HG03060 (cell line): ENCODE measurements at regions not wholly inside any gene's neighbourhood (a gene's known extent, or its start where the extent isn't known, plus 50 kb on each side); places are given as distances from the start of the nearest gene placed in this dataset.
"Not testable (repeated sequence)": the region's sequence is repeated elsewhere in the genome, so short reads cannot be mapped to it uniquely, and the experiment has no call there.

Source experiments
- ATAC-seq: cut with Tn5 transposase; IDR thresholded peaks from one replicate; pipeline ENCODE4 v1.9.1; 2021; ENCODE audit warnings: low read depth, moderate number of reproducible peaks; ENCODE audit not compliant: unreplicated experiment

DNA sequence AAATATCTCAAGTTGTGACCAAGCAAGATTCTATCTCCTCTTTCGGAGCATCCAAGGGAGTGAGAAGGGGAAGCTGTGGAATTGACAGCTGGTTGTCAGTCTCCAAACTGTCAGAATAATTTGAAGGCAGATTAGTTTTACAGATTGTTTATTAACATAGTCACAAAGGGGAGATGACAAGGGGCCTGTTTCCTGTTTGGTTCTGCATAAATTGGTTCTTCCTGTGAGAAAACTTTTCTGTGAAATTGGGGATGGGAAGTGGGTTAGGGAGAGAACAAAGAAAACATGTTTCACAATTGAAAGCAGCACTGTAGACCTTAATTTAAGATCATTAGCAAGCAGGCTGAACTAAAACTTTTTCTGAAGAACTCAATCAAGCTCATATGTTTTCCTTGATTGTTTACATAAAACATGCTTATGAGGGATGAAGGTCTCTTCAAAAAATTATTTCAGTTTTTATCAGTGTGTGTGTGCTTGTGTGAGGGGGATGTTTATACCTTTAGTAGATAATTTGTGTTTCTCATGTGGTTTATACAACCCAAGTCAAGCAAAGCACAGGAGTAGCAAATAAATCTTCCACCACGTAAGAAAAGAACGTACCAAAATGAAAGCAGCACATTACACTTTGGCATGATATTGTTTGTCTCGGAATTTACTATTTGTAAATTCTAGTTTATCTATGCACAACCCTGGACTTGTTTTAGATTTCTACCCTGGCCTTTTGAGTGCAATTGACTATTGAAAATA, 604.9 kb upstream of the CDH2 start:
- ATAC-seq = no peak

DNA sequence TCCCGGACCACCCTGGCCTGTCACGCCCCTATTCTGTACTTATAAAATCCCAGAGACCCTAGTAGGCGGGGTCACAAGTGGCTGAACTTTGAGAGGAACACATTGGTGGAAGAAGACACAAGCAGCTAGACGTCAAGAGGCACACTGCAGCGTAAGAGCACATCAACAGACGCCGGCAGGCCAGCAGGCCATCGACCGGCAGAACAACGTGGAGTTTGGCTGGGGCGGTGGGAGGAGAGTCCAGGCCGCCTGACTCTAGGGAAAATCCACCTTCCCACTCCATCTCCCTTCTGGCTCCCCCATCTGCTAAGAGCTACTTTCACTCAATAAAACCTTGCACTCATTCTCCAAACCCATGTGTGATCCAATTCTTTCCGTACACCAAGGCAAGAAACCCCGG, 601.8 kb upstream of the CDH2 start:
- no peak for ATAC-seq

DNA sequence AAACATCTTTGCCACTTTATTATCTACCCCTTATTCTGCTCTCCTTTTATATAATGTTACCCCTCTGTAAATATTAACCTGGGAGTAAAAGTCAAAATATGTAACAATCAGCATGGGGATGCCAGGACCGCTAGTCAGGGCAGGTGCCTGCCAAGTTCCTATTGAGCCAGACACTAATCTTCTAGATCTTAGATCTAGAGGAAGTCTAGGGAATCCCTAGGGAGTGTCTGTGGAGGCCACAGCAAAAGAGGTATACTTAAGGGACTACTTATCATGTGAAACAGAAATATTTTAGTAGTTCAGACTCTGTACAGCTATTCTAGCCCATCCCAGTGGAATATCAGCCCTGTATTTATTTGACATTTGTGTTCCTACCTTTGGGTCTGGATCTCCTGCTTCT, 600.8 kb upstream of the CDH2 start:
- no peak for ATAC-seq

DNA sequence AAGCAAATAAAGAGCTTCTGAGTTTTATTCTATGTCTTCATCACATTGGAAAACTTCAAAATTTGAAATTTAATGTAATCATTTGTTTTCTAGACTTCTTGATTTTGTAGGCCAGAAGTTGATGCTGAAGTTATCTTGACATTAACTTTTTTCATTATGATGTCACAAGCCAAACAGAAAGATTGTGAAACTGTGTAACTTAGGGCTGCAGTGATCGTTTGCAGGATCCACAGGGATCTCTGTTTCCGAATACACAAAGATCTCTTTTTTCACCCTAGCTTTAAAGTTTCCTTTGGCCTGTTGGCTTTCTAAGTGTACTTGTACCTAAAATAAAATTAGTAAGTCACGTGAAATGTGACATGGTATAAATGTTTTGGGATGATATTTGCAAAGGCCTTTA, 594.9 kb upstream of the CDH2 start:
- no peak for ATAC-seq

DNA sequence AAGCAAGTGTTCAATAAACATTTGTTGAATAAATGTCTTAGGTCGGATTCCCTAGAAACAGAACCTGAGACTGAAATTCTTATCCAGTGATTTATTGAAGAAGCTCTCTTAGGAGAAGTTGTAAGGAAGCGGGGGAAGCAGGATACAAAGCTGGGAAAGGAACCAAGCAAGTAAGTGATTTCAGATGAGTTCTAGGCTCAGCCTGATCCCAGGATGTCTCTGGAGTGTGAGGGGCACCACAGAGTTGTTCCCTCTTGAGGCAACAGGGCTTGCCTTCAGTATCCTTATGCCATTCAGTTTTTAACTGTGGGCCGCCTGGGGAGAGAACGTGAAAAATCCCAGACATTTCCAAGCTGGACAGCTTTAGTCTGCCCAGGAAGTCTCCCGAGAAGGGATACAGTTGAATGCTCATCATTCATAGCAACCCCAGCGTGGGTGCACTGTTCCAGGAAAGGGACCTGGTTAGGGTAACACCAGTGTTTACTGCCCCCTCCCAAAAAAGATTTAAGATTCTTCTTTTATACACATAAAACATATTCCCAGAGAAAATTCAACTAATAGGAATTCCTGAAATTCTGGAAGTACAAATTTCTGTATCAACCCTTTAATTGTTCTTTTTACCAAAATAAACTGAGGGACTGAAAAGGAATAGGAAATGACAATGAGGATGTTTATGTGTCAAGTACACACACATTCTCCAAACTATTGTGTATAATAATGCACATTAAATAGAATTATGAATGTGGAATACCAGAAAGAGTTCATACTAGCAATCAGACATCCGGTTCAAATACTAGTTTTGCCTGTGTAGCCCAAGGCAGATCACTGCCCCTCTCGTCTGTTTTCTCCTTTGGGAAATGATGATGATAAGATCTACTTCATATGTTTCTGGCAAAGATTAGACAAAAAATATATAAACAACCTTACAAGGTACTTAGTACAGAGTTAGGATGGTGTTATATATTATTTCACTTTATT, 592.1 kb upstream of the CDH2 start:
- no peak for ATAC-seq

DNA sequence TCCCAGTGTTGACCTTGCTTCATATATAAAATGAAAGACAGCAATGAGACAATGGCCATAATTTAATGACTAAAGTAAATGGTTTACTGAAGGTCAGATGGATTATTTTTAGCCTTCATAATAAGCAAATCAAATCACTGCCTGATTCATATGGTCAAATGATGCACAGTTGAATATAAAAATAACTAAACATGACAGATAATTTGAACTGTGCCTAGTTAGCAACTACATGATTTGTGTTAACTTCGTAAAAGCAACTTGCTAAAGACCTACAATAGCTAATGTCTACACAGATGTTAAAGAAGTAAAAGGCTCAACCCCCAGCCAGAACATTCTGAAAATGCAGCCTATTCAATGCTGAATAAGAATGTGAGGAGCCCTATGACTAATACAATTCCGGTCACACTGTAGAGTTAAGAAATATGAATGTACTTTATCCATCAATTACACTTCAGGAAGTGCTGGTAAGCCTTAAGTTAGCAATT, 590.8 kb upstream of the CDH2 start:
- no peak for ATAC-seq

DNA sequence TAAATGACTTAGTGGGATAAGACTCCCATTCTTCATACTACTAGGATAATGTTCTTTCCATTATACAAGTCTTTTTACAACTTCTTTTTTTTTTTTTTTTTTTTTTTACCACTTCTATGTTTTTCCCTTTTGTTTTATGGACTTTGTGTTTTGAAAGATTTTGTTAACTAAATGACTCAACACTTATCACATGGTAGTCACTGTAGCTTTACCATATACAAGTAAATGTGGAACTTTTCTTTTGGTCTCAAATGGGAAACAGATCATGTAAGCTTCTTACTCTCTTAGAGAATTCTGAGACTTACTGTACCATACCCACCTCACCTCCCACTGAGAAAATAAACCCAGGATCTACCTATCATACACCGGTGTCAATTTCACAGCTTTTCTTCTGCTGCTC, 590.3 kb upstream of the CDH2 start:
- ATAC-seq = no peak

DNA sequence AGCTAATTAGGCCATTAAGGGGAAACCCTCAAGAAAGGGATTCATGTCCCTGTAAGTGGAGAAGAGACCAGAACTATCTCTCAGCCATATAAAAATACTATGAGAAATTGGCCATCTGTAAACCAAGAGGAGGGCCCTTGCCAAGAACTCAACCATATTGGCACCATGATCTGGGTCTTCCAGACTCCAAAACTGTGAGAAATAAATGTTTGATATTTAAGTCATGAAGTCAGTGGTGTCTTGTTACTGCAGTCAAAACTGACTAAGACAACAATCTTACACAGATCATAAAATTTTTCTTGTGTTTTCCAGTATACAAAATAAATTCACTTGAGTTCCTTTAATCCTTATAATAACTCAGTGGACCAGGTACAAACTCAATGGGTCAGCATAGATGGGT, 589.8 kb upstream of the CDH2 start:
- no peak for ATAC-seq

DNA sequence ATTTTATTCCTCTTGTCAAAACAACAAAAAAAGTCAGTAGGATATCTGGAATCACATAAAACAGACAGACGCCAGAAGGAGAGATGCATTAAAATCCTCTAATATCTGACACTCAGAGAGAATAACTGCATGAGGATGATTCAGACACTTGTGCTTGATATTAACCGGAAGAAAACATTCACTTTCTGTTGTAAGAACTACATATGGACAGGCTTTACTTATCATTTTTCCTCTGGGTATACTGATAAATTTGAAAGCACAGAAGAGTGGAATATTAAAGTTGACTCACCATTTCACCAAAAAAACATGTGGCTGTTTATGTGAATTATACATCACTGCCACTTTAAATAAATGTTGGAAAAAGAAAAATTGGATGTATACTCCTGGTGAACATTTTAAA, 589.1 kb upstream of the CDH2 start:
- no peak for ATAC-seq

DNA sequence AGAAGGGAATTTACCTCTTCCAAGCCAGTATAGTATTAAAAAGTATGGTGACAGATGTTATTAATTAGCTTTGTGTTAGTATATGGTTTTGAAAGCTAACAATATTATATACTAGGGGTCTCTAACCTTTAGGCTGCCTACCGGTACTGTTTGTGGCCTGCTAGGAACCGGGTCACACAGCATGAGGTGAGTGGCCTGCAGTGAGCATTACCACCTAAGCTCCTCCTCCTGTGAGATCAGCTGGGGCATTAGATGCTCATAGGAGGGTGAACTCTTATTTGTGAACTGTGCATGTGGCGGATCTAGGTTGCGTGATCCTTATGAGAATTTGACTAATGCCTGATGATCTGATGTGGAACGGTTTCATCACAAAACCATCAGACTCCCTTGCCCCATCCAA, 583.4 kb upstream of the CDH2 start:
- ATAC-seq = no peak

DNA sequence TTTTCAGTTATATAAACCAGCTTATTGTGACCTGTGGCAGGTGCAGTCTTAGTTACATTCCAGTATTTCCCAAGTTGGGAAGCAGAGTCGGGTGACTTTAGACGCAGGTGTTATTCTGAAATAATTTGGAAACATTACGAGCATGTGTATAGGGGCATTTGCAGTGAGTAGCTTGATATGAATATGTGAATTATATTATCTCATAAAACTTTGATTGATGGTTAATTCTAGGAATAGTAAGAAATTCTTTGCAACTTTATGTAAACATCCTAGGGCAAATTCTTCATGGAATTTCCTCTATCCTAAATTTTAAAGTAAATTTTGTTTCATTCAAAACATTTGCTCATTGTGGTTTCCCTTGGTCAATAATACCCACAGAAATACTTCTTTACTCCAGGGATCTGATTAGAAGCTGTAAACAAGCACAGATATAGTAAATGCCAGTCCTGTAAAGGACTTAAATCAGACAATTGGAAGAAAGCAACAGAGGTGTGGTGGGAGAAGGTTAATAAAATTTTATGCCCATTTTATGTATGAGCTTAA, 580.6 kb upstream of the CDH2 start:
- ATAC-seq = no peak

DNA sequence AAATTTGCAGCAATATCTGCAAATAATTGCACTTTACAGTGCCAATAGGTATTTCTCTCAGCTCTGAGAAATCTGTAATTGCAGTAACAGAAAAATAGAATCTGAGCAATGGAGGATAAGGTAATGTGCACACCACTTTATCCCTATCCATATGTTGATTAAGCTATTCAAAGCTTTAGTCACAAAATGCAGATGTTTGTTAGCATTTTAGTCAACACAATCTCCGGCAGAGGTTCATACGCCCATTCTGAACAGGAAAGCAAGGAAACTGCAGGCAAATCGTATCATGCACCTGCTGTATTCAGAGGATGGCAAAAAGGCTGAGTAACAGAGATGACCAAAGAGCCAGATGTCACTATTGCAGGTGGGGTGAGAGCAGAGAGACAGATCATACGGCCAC, 566.2 kb upstream of the CDH2 start:
- no peak for ATAC-seq

DNA sequence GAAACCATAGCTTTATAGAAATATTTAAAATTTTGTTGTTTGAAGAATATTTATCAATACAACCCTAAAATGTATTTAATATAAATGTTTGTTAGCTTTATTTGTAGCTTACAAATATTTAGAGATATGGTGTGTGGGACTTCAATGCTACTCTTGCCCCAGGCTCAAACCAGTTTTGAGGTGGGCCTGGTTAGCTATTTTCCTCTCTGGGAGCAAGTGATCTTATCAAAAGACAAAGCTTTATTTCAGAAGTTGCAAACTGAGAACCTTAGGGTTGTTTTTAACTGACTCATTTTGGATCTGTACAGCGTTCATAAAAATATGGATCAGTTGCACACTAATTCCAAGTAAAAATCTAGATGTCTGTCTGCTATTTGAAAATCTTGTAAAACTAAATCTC, 563.6 kb upstream of the CDH2 start:
- ATAC-seq = no peak

DNA sequence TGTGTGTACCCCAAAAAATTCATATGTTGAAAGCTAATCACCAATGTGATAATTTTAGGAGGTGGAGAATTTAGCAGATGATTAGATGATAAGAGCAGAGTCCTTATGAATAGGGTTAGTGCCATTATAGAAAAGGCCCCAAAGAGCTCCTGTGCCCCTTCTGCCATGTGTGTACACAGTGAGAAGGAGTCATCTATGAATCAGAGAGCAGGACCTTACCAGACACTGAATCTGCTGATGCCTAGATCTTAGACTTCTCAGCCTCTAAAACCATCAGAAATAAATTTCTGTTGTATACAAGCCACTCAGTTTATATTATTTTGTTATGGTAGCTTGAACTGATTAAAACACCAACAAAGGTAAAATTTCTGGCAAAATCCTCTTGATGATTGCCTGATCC, 560.0 kb upstream of the CDH2 start:
- ATAC-seq = no peak

DNA sequence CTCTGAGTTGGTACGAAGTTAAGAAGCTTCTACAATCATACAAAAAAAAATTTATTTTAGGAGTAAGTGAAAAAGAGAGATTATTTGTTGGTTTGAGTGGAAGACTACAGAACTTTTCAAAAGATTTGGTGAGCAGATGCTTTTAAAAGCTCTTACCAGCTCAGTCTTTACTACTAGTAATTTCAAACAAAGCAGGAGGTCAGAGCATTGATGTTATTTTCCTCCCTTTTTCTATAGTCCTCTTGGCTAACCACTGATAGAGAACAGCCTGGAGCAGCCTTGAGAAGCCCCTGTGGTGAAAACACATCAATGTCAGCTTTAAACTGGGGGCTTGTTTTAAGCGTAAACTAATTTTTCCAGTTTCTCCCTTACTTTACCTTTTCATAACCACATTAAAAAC, 559.3 kb upstream of the CDH2 start:
- ATAC-seq = no peak

DNA sequence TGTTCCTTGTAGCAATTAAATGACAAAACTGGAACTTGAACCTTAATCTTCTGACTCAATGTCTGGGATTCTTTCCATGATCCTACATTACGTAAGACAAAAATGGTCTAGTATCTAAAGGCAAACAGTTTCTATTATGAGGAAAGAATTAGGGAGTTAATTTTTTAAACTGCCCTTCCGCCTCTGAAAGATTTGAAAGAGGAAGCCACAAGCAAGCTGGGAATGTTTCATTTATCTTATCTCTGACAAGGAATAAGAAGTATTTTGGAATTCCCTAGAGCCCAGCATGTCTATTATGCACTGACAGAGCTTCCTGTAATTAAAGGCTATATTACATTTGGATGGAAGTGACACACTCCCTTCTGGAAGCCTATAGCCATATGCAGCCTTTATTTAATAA, 558.8 kb upstream of the CDH2 start:
- no peak for ATAC-seq

DNA sequence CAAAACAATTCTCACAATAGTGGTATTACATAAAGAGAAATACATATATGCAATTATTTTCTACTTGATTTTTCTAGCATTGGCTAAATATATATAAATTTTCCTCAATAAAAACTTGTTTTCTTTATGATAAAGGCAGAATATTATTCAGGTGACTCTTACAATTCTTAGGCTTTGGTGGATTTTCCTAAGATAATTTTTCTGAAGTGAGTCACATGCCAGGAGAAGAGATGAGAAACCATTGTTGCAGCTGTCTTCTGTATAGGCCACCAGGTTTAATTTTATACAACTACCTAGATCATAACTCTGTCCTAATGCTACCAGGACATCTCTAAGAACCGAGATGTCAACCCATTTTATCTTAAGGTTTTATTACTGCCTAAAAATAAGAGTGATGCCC, 552.4 kb upstream of the CDH2 start:
- ATAC-seq = no peak

DNA sequence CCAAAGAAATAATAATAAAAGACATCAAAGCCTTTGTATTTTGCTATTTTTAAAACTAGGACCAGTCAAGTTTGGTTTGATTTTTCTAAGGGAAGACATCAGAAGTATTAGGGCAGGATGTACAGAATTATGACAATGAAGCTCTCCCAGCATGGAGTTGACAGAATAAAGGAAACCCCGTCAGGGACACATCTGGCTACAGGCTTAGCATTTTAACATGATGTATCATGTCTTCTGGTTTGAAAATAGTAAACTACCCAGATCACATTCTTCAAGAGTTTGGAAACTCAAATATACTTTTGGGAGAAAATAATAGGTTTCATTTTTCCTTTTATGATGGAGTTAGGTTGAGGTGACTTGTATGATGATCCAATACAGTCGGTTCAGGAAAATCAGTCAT, 552.0 kb upstream of the CDH2 start:
- ATAC-seq = no peak

DNA sequence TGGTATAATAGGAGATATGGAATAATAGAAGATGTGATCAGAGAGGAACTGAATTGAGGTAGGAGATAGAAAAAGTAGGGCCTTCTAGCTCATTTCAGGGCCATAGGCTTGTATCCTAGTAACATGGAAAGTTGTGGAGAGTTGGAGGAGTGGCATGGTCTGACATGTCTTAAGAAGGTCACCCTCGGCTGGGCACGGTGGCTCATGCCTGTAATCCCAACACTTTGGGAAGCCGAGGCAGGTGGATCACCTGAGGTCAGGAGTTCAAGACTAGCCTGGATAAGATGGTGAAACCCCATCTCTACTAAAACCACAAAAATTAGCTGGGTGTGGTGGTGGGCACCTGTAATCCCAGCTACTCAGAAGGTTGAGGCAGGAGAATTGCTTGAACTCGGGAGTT, 550.3 kb upstream of the CDH2 start:
- not testable (repeated sequence) for ATAC-seq

DNA sequence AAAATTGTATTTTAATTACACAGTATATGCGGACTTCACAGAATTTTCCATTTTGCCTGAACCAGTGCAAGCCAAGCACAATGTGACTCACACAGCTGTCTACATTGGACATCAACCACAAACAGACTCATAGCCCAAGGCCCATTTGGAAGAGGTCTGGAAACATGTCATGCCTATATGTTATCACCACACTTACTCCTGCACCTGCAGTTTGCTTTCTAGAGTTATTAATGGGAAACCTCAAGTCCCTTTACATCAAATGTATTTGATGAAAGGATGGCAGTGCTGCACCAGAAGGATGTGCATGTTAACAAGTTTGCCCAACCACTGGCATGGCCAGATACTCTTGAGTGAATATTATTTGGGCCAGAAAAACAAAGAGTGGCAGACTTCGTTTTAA, 548.9 kb upstream of the CDH2 start:
- no peak for ATAC-seq

DNA sequence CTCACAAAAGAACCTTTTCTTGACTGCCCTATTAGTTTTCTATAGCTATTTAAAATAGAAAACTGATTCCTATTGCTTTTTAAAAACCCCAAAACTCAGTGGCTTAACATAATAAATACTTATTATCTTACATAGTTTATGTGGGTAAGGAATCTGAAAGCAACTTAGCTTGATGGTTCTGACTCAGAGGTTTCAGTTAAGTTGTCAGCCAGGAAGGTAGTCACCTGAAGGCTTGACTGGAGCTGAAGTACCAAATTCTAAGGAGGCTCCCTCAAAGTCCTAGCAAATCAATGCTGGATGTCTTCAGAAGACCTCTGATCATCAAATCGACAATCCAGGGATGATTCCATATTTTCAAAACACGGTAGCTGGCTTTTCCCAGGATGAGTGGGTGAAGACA, 546.6 kb upstream of the CDH2 start:
- no peak for ATAC-seq
